ENCODE measurements at regions not wholly inside any gene's neighbourhood (a gene's known extent, or its start where the extent isn't known, plus 50 kb on each side); places are given as distances from the start of the nearest gene placed in this dataset.
A peak's percentile ranks its signal among the peaks of the same experiment; 100 is the strongest.

- no peak for TF ChIP-seq CTCF (conservative IDR thresholded peaks at IDR 0.05; ENCODE audit: low read depth, low read length)
- H3K4me3 ChIP-seq (ENCODE audit: low read depth, low read length): no peak overlapping the region
- DNase-seq (ENCODE audit: low read depth): no peak
These were observed 96.3 kb upstream of the TMEM18 start for GRCh38 chr2:773256-774160.

DNA sequence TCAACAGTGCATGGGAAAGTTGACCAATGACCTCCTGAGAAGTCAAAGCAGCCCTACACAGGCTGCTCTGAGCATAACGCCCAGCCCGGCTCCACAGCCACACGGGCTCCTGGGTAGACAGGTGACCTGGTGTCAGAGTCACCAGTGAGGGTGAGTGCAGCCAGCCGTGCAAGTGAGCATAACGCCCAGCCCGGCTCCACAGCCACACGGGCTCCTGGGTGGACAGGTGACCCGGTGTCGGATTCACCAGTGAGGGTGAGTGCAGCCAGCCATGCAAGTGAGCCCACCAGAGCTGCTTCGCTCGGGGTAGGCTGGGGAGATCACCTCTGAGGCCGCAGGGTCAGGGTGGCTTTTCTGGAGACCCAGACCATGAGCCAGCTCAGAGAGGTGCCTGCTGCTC, 94.3 kb upstream of the TMEM18 start:
- H3K4me3 ChIP-seq (ENCODE audit: low read depth, low read length): no peak overlapping the region
- TF ChIP-seq CTCF (conservative IDR thresholded peaks at IDR 0.05; ENCODE audit: low read depth, low read length): no peak
- DNase-seq (ENCODE audit: low read depth): no peak

GRCh38 chr2:770776-771175, 93.6 kb upstream of the TMEM18 start:
- no peak for DNase-seq (ENCODE audit: low read depth)
- H3K4me3 ChIP-seq (ENCODE audit: low read depth, low read length): no peak overlapping the region
- TF ChIP-seq CTCF (conservative IDR thresholded peaks at IDR 0.05; ENCODE audit: low read depth, low read length): no peak

GRCh38 chr2:769771-770170, 92.6 kb upstream of the TMEM18 start:
- no peak for DNase-seq (ENCODE audit: low read depth)
- H3K4me3 ChIP-seq (ENCODE audit: low read depth, low read length): no peak overlapping the region
- no peak for TF ChIP-seq CTCF (conservative IDR thresholded peaks at IDR 0.05; ENCODE audit: low read depth, low read length)

DNA sequence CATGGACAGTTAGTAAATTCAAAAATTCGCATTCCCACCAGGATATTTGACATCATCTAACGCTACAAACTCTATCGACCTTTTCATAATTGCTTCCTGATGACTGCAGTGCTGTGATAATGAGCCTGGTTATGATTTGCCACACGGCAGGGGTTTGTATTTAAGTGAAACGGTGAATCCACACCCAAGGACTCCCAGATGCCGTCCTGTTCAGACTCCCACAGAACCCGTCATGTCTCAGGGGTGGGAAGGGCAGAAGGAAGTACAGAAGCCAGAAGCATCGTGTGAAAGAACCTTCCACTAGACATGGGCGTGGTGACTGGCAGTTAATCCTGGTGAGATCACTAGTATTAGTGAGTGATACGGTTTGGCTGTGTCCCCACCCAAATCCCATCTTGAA, 91.2 kb upstream of the TMEM18 start:
- H3K4me3 ChIP-seq (ENCODE audit: low read depth, low read length): no peak overlapping the region
- TF ChIP-seq CTCF (conservative IDR thresholded peaks at IDR 0.05; ENCODE audit: low read depth, low read length): no peak
- DNase-seq (ENCODE audit: low read depth): no peak

- DNase-seq (ENCODE audit: low read depth): no peak
- H3K4me3 ChIP-seq (ENCODE audit: low read depth, low read length): no peak overlapping the region
- TF ChIP-seq CTCF (conservative IDR thresholded peaks at IDR 0.05; ENCODE audit: low read depth, low read length): no peak
These were observed 90.7 kb upstream of the TMEM18 start for GRCh38 chr2:767944-768343.

DNA sequence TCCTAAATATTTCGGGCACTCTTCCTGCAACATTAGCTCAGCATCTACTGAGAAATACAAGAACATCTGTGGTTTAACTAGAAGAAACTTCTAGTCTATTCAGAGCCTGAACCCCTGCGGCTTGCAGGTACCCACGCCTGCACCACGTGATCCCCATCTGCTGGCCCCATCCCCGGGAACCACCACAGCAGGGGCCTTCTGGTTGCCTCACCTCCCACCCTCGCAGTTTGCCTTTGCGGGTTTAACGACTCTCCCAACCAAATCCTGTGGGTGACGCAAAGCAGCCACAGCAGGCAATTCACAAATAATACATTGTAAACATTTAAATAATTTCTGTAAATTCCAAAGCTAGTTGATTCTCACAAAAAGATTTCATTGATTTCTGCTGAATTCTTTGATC, 90.2 kb upstream of the TMEM18 start:
- peak; percentile 40 for DNase-seq (ENCODE audit: low read depth)
- TF ChIP-seq CTCF (conservative IDR thresholded peaks at IDR 0.05; ENCODE audit: low read depth, low read length): no peak
- no peak overlapping the region for H3K4me3 ChIP-seq (ENCODE audit: low read depth, low read length)
